ENCODE measurements at regions not wholly inside any gene's neighbourhood (a gene's known extent, or its start where the extent isn't known, plus 50 kb on each side); places are given as distances from the start of the nearest gene placed in this dataset.

- no peak for TF ChIP-seq POLR2AphosphoS5 (IDR thresholded peaks at IDR 0.05; ENCODE audit: low read depth)
- no peak for TF ChIP-seq CTCF (conservative IDR thresholded peaks at IDR 0.05; ENCODE audit: low read depth in 2 of 2)
- no peak for TF ChIP-seq EZH2 (IDR thresholded peaks at IDR 0.05; ENCODE audit: low read depth, unreplicated experiment)
Observed at GRCh38 chr2:187644981-187645380, 90.7 kb upstream of the TFPI start.
